Fibroblast of peridontal ligament (primary cell): ENCODE measurements at regions not wholly inside any gene's neighbourhood (a gene's known extent, or its start where the extent isn't known, plus 50 kb on each side); places are given as distances from the start of the nearest gene placed in this dataset.

Experiments
- DNase-seq: peaks from one replicate; pipeline ENCODE4 v3.0.0-alpha.2; 2010; ENCODE audit errors: extremely low read depth

- peak; percentile 25 for DNase-seq
Observed at GRCh38 chr12:77493302-77494168, 337.2 kb upstream of the NAV3 start.

- DNase-seq, result no peak
Observed at GRCh38 chr12:77492536-77492935, 338.2 kb upstream of the NAV3 start.

GRCh38 chr12:77489331-77489970, 341.2 kb upstream of the NAV3 start:
- DNase-seq, result no peak

GRCh38 chr12:77488041-77488620, 342.6 kb upstream of the NAV3 start:
- peak; percentile 86 for DNase-seq

GRCh38 chr12:77486872-77487271, 343.8 kb upstream of the NAV3 start:
- DNase-seq, result no peak

GRCh38 chr12:77485961-77486854, 344.5 kb upstream of the NAV3 start:
- no peak for DNase-seq

- DNase-seq, result peak; percentile 13
Observed at GRCh38 chr12:77481687-77482086, 349.0 kb upstream of the NAV3 start.

- DNase-seq, result no peak
Observed at GRCh38 chr12:77477907-77478533, 352.7 kb upstream of the NAV3 start.

GRCh38 chr12:77471801-77472200, 358.9 kb upstream of the NAV3 start:
- no peak for DNase-seq

GRCh38 chr12:77469578-77470333, 360.9 kb upstream of the NAV3 start:
- DNase-seq, result no peak

GRCh38 chr12:77442633-77443032, 377.3 kb upstream of the E2F7 start:
- peak; percentile 42 for DNase-seq

- DNase-seq, result no peak
Observed at GRCh38 chr12:77439749-77440148, 374.4 kb upstream of the E2F7 start.

GRCh38 chr12:77438644-77439043, 373.3 kb upstream of the E2F7 start:
- DNase-seq, result no peak

GRCh38 chr12:77437206-77437605, 371.8 kb upstream of the E2F7 start:
- no peak for DNase-seq

GRCh38 chr12:77435446-77436091, 370.2 kb upstream of the E2F7 start:
- DNase-seq, result no peak

GRCh38 chr12:77433799-77434198, 368.4 kb upstream of the E2F7 start:
- DNase-seq, result peak; percentile 49

- peak; percentile 63 for DNase-seq
Observed at GRCh38 chr12:77429426-77429825, 364.1 kb upstream of the E2F7 start.

- DNase-seq, result no peak
Observed at GRCh38 chr12:77421152-77421551, 355.8 kb upstream of the E2F7 start.

- DNase-seq, result no peak
Observed at GRCh38 chr12:77409551-77409950, 344.2 kb upstream of the E2F7 start.

- DNase-seq, result no peak
Observed at GRCh38 chr12:77407931-77408330, 342.6 kb upstream of the E2F7 start.
